Peyer's patch (tissue), 4 donors: ENCODE measurements at regions not wholly inside any gene's neighbourhood (a gene's known extent, or its start where the extent isn't known, plus 50 kb on each side); places are given as distances from the start of the nearest gene placed in this dataset.

Experiments used
- DNase-seq, 3 donors: peaks; one replicate each; pipeline ENCODE4 v3.0.0-alpha.2; 2017 to 2019
- H3K27ac ChIP-seq, 4 donors: fragments of 200-600 bp; sonication (generic); one replicate each; pipeline ENCODE4 v1.5.1; 2016 to 2019
- H3K27me3 ChIP-seq, 2 donors: fragments of 200-600 bp; sonication (generic); one replicate each; pipeline ENCODE4 v1.5.1; 2019
- H3K36me3 ChIP-seq, 3 donors: fragments of 200-600 bp; sonication (generic); one replicate each; pipeline ENCODE4 v1.5.1; 2016 to 2019
- H3K4me1 ChIP-seq, 4 donors: fragments of 200-600 bp; sonication (generic); one replicate each; pipeline ENCODE4 v1.5.1; 2016 to 2019
- H3K4me3 ChIP-seq, 4 donors: fragments of 200-600 bp; sonication (generic); 1 replicate in 3 of 4; 2 replicates in 1 of 4; pipeline ENCODE4 v1.5.1; 2016 to 2019; ENCODE audit warnings: mild to moderate bottlenecking in 1 of 4
- H3K9me3 ChIP-seq, 4 donors: fragments of 200-600 bp; sonication (generic); one replicate each; pipeline ENCODE4 v1.5.1; 2016 to 2019; ENCODE audit warnings: mild to moderate bottlenecking in 1 of 4
- POLR2A ChIP-seq, 2 donors: fragments of 450-650 bp; IDR thresholded peaks; one replicate each; pipeline ENCODE4 v1.5.1; 2017; ENCODE audit warnings: antibody characterized with exemption in 2 of 2, mild to moderate bottlenecking in 2 of 2, moderate library complexity in 2 of 2
- TF ChIP-seq, protein P1 (sequence below), 6 experiments: fragments of 450-650 bp in 4 of 6; fragments of 200-600 bp in 2 of 6; sonication (generic) in 1 of 6; IDR thresholded peaks; one replicate each; pipeline ENCODE4 v1.5.1; 2017 to 2019; ENCODE audit warnings: antibody characterized with exemption in 6 of 6, mild to moderate bottlenecking in 3 of 6, moderate library complexity in 1 of 6

- H3K27me3 ChIP-seq = no peaks in the 10 kb centered on the region
- no peak overlapping the region for H3K4me3 ChIP-seq
- no peaks in the 10 kb centered on the region for H3K36me3 ChIP-seq
- H3K4me1 ChIP-seq = no peaks in the 10 kb centered on the region
- TF ChIP-seq, protein P1, sequence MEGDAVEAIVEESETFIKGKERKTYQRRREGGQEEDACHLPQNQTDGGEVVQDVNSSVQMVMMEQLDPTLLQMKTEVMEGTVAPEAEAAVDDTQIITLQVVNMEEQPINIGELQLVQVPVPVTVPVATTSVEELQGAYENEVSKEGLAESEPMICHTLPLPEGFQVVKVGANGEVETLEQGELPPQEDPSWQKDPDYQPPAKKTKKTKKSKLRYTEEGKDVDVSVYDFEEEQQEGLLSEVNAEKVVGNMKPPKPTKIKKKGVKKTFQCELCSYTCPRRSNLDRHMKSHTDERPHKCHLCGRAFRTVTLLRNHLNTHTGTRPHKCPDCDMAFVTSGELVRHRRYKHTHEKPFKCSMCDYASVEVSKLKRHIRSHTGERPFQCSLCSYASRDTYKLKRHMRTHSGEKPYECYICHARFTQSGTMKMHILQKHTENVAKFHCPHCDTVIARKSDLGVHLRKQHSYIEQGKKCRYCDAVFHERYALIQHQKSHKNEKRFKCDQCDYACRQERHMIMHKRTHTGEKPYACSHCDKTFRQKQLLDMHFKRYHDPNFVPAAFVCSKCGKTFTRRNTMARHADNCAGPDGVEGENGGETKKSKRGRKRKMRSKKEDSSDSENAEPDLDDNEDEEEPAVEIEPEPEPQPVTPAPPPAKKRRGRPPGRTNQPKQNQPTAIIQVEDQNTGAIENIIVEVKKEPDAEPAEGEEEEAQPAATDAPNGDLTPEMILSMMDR (IDR thresholded peaks at IDR 0.05) = no peak
- no peak for TF ChIP-seq POLR2A (IDR thresholded peaks at IDR 0.05)
- no peak overlapping the region for H3K27ac ChIP-seq
- H3K9me3 ChIP-seq = no peaks in the 10 kb centered on the region
- DNase-seq = no peak
Measured at GRCh38 chrX:107560980-107561379, 67.3 kb upstream of the PRPS1 start.

- no peak overlapping the region for H3K27ac ChIP-seq
- H3K9me3 ChIP-seq = no peaks in the 10 kb centered on the region
- H3K4me3 ChIP-seq = no peak overlapping the region
- no peaks in the 10 kb centered on the region for H3K27me3 ChIP-seq
- no peaks in the 10 kb centered on the region for H3K4me1 ChIP-seq
- no peak for TF ChIP-seq POLR2A (IDR thresholded peaks at IDR 0.05)
- no peak for DNase-seq
- H3K36me3 ChIP-seq = no peaks in the 10 kb centered on the region
Measured at GRCh38 chrX:107561468-107562215, 66.7 kb upstream of the PRPS1 start.

DNA sequence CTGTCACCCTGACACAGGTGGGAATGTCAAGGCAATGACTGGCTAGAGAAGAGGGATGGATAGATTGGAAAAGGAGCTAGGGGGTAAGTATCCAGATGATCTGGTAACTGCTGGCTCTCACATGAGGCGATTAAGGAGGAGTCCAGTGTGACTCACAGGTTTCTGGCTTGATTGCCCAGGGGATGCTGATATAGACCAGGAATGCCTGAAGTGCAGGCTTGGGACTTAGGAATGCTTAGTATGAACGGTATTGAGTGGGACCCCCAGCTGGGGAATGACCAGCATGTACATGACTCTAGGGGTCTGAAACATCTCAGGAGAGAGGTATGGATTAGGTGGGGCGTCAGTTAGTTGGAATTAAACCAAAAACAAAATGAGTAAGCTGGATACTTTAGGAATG is 65.8 kb upstream of the PRPS1 start:
- DNase-seq = no peak
- no peak overlapping the region for H3K27ac ChIP-seq
- TF ChIP-seq POLR2A (IDR thresholded peaks at IDR 0.05) = no peak
- TF ChIP-seq, protein P1 (IDR thresholded peaks at IDR 0.05) = no peak
- no peaks in the 10 kb centered on the region for H3K9me3 ChIP-seq
- H3K4me3 ChIP-seq = no peak overlapping the region
- H3K27me3 ChIP-seq = no peaks in the 10 kb centered on the region
- no peaks in the 10 kb centered on the region for H3K4me1 ChIP-seq
- H3K36me3 ChIP-seq = no peaks in the 10 kb centered on the region

GRCh38 chrX:107563824-107564223 is 64.5 kb upstream of the PRPS1 start:
- no peak for DNase-seq
- H3K4me1 ChIP-seq = no peaks in the 10 kb centered on the region
- no peak overlapping the region for H3K27ac ChIP-seq
- no peaks in the 10 kb centered on the region for H3K27me3 ChIP-seq
- no peak overlapping the region for H3K4me3 ChIP-seq
- no peaks in the 10 kb centered on the region for H3K9me3 ChIP-seq
- no peaks in the 10 kb centered on the region for H3K36me3 ChIP-seq
- TF ChIP-seq, protein P1 (IDR thresholded peaks at IDR 0.05) = no peak
- no peak for TF ChIP-seq POLR2A (IDR thresholded peaks at IDR 0.05)

- Histone ChIP-seq H3K4me3 (no peak overlapping the region), H3K4me1 (no peaks in the 10 kb centered on the region), H3K27ac (no peak overlapping the region), H3K9me3 (no peaks in the 10 kb centered on the region), H3K36me3 (no peaks in the 10 kb centered on the region), H3K27me3 (no peaks in the 10 kb centered on the region)
- DNase-seq = no peak
- TF ChIP-seq, protein P1 (IDR thresholded peaks at IDR 0.05) = no peak
- no peak for TF ChIP-seq POLR2A (IDR thresholded peaks at IDR 0.05)
Measured at GRCh38 chrX:107565015-107565414, 63.3 kb upstream of the PRPS1 start.

DNA sequence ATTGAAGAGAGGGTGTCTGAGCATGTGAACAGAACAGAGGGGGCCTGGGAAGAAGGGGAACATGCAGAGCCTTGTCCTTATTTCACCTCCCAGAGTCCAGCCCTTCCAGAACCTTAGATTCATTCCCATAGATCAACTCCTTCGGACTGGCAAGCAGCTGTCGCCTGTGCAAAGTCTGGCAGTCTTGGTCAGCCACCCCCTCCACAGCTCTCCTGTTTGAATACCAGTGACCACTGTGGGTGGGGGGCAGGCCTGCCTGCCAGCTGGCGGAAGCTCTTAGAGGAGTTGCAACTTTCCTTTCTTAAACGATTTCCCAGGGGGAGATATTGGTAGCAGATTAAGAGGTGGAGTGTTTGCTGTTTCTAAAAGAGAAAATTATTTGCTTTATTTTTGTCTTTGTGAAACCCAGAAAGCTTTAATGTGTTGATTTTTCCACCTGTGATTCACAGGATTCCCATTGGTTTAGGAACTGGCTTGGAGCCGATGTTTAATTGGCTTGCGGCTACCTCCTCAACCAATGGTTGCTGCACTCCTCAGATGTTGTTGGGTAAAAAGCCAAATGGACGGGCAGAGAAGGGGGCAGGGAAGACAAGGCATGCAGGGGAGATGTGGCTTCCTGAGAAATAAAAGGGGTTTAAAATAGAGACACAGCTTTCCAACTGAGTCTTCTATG is 62.2 kb upstream of the PRPS1 start:
- Histone ChIP-seq H3K36me3 (no peaks in the 10 kb centered on the region), H3K9me3 (no peaks in the 10 kb centered on the region), H3K4me3 (no peak overlapping the region), H3K27ac (no peak overlapping the region), H3K4me1 (no peaks in the 10 kb centered on the region), H3K27me3 (no peaks in the 10 kb centered on the region)
- TF ChIP-seq, protein P1 (IDR thresholded peaks at IDR 0.05) = no peak
- TF ChIP-seq POLR2A (IDR thresholded peaks at IDR 0.05) = no peak
- no peak for DNase-seq
